ACC112 (cell line): ENCODE measurements at regions not wholly inside any gene's neighbourhood (a gene's known extent, or its start where the extent isn't known, plus 50 kb on each side); places are given as distances from the start of the nearest gene placed in this dataset.

Experiments used
- H2AFZ ChIP-seq: fragments of 200-600 bp; sonication (generic); one replicate; pipeline ENCODE4 v1.6.0; 2017; ENCODE audit warnings: antibody characterized with exemption, low read length; ENCODE audit not compliant: unreplicated experiment
- H3K27ac ChIP-seq: fragments of 200-600 bp; sonication (generic); 2 replicates; pipeline ENCODE4 v1.5.1; 2014; ENCODE audit warnings: low read depth, mild to moderate bottlenecking, antibody characterized with exemption, low read length, moderate library complexity
- H3K27me3 ChIP-seq: fragments of 200-600 bp; sonication (generic); 2 replicates; pipeline ENCODE4 v1.6.1; 2014; ENCODE audit warnings: mild to moderate bottlenecking, antibody characterized with exemption, low read length, moderate library complexity, mixed read lengths; ENCODE audit not compliant: insufficient read depth
- H3K36me3 ChIP-seq: fragments of 200-600 bp; sonication (generic); 2 replicates; pipeline ENCODE4 v1.6.1; 2016; ENCODE audit warnings: mild to moderate bottlenecking, antibody characterized with exemption, low read length, moderate library complexity, mixed read lengths; ENCODE audit not compliant: insufficient read depth
- H3K4me1 ChIP-seq: fragments of 200-600 bp; sonication (generic); one replicate; pipeline ENCODE4 v1.6.1; 2016; ENCODE audit warnings: low read length, mixed read lengths; ENCODE audit not compliant: insufficient read depth, unreplicated experiment, control insufficient read depth
- H3K4me3 ChIP-seq: fragments of 200-600 bp; sonication (generic); 2 replicates; pipeline ENCODE4 v1.5.1; 2014; ENCODE audit warnings: mild to moderate bottlenecking, low read depth, low read length
- H3K79me2 ChIP-seq: fragments of 200-600 bp; sonication (generic); one replicate; pipeline ENCODE4 v1.6.0; 2016; ENCODE audit warnings: low read length; ENCODE audit not compliant: control insufficient read depth, unreplicated experiment, insufficient read depth

DNA sequence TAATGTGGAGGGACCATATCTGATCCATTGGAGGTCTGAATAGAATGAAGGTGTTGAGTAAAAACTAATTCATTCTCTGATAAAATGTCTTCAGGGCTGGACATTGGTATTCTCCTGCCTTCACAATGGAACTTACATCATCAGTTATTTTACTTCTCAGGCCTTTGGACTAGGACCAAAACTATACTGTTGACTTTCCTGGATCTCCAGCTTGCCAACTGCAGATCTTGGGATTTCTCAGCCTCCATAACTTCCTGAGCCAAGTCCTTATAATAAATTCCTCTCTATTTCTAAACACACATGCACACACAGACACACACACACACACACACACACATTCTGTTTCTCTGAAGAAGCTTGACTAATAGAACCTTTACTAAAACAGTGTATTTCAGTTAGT lies 1858.6 kb upstream of the ADGRL3 start:
- no peak overlapping the region for H2AFZ ChIP-seq
- no peaks in the 10 kb centered on the region for H3K4me1 ChIP-seq
- H3K4me3 ChIP-seq: no peak overlapping the region
- H3K27ac ChIP-seq: no peak overlapping the region
- no peaks in the 10 kb centered on the region for H3K27me3 ChIP-seq
- H3K79me2 ChIP-seq: no peaks in the 10 kb centered on the region
- H3K36me3 ChIP-seq: no peaks in the 10 kb centered on the region

DNA sequence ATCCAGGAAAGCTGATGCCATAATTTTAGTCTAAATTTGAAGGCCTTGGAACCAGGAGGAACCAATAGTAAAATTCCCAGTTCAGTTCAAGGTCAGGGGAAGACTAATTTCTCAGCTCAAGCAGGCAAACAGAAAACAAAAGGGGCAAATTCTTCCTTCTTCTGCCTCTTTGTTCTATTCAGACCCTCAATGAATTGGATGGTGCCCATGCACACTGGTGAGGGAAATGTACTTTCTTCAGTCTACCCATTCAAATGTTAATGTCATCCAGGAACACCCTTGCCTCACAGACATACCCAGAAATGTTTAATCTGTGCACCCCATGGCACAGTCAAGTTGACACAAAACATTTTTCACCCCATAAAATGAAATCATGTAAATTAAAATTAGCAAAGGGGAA lies 1851.2 kb upstream of the ADGRL3 start:
- Histone ChIP-seq H3K4me3 (no peak overlapping the region), H3K36me3 (no peaks in the 10 kb centered on the region), H3K4me1 (no peaks in the 10 kb centered on the region), H3K27me3 (no peaks in the 10 kb centered on the region), H3K27ac (no peak overlapping the region), H3K79me2 (no peaks in the 10 kb centered on the region), H2AFZ (no peak overlapping the region)

DNA sequence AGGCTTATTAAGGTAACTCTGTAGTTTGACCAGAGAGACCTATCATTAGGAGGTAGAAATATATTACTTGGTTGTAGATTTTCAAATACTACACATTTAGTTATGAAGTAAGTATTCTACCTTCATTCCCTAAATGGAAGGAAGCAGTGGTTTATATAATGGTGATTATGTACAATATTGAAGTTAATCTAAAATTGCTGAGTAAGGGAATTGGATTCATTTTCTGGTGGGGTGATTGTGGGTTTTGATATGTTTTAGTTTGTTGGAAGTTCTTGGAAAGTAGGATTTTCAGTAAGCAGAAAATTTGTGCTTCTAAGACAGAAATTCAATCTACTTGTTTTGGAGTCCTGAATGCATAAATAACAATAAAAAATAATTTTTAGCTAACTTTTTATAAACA lies 1830.9 kb upstream of the ADGRL3 start:
- no peaks in the 10 kb centered on the region for H3K36me3 ChIP-seq
- no peak overlapping the region for H2AFZ ChIP-seq
- no peaks in the 10 kb centered on the region for H3K27me3 ChIP-seq
- no peaks in the 10 kb centered on the region for H3K79me2 ChIP-seq
- H3K4me1 ChIP-seq: no peaks in the 10 kb centered on the region
- no peak overlapping the region for H3K27ac ChIP-seq
- no peak overlapping the region for H3K4me3 ChIP-seq

DNA sequence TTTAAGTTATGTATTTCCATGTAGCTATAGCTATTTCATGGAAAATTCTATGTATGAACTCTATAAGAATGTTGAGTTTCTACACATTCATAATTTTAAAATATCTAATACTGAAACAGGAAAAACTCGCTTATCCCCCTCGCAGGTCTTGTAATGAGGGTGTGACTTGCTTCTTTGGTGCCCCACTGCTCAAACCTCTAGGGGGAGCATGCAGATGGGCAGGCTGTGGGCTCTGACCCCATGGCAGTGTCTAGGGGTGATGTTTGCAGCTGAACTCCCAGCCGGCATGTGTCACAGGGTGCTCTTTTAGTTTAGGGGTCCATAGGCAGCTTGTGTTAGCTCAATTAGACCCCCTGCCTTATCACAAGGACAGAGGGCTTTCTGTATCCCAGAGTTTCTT lies 1825.7 kb upstream of the ADGRL3 start:
- Histone ChIP-seq H3K27ac (no peak overlapping the region), H3K36me3 (no peaks in the 10 kb centered on the region), H2AFZ (no peak overlapping the region), H3K27me3 (no peaks in the 10 kb centered on the region), H3K4me1 (no peaks in the 10 kb centered on the region), H3K79me2 (no peaks in the 10 kb centered on the region), H3K4me3 (no peak overlapping the region)

DNA sequence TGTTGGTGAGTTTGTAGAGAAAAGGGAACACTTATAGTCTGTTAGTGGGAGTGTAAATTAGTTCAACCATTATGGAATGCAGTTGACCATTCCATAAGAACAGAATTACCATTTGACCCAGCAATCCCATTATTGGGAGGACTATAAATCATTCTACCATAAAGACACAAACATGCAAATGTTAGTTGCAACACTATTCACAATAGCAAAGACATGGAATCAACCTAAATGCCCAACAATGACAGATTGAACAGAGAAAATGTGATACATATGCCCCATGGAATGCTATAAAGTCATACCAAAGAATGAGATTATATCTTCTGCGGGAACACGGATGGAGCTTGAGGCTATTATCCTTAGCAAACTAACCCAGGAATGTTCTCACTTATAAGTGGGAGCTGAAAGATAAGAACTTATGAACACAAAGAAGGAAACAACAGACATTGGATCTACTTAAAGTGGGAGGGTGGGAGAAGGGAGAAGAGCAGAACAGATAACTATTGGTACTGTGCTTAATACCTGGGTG lies 1819.2 kb upstream of the ADGRL3 start:
- Histone ChIP-seq H3K79me2 (no peaks in the 10 kb centered on the region), H2AFZ (no peak overlapping the region), H3K36me3 (no peaks in the 10 kb centered on the region), H3K4me1 (no peaks in the 10 kb centered on the region), H3K27ac (no peak overlapping the region), H3K4me3 (no peak overlapping the region), H3K27me3 (no peaks in the 10 kb centered on the region)

DNA sequence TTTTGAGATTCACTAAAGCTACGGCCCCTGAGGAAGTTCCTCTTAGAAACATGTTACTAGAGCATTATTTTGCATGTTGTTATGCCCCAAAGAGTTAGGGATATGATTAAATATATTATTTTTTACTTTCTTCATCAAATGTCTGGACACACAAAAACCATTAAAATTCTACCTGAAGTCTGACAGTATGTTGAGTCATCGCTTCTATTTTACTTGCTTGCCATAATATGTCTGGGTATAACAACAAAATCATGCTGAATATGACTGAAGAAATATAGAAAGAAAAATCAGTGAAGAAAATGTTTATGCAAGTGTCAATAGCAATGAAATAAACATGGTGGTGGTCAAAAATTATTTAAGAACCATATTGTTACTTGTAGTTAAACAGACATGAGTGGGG lies 1818.5 kb upstream of the ADGRL3 start:
- H2AFZ ChIP-seq: no peak overlapping the region
- no peaks in the 10 kb centered on the region for H3K4me1 ChIP-seq

DNA sequence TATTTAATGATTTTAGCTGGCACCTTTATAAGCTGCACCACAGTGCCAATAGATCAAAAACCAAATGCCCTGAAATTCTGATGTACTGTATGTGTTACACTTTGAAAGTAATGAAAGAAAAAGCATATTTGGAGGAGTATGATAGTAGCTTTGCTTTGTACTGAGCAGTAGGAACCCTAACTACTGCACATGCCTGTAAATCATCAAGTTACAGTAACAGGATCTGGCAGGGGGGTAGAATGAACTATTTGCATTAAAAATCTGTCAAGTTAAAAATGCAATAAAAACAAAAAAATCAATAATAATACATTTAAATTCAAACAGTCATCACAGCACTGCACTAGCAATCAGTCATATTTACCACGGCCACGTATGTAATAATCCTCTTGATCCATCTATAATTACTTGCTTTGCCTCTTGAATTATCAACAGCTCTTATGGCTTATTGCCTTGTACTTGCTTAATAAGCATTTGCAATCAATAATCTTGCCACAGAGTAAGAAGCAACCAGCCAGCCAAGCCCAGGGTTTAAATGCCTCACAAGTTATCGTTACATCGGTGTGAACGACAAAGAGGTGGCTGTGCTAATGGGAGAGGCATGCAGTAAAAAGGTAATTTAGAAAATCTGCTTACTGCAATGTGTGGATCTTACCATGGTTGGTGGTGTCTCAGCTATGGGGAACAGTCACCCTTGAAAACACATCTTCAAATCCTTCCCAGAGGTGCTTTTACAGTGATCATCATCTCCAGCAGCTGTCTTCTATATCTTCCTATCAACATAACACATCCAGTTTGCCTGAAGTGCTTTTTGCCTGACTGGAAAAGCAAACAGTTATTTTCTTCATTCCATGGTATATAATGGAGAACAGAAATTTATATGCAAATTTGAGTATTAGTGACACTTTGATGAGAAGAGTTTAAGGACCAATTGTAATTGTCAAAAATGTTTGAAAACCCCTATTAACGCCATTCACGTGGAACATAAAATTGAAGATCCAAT lies 1812.1 kb upstream of the ADGRL3 start:
- H3K4me1 ChIP-seq: no peaks in the 10 kb centered on the region
- H3K4me3 ChIP-seq: no peak overlapping the region
- no peaks in the 10 kb centered on the region for H3K79me2 ChIP-seq
- no peak overlapping the region for H2AFZ ChIP-seq
- no peak overlapping the region for H3K27ac ChIP-seq
- no peaks in the 10 kb centered on the region for H3K27me3 ChIP-seq
- no peaks in the 10 kb centered on the region for H3K36me3 ChIP-seq

More for the DNA sequence above, 1818.5 kb upstream of the ADGRL3 start:
- H3K27me3 ChIP-seq: no peaks in the 10 kb centered on the region
- H3K27ac ChIP-seq: no peak overlapping the region
- no peaks in the 10 kb centered on the region for H3K79me2 ChIP-seq
- H3K4me3 ChIP-seq: no peak overlapping the region
- no peaks in the 10 kb centered on the region for H3K36me3 ChIP-seq

DNA sequence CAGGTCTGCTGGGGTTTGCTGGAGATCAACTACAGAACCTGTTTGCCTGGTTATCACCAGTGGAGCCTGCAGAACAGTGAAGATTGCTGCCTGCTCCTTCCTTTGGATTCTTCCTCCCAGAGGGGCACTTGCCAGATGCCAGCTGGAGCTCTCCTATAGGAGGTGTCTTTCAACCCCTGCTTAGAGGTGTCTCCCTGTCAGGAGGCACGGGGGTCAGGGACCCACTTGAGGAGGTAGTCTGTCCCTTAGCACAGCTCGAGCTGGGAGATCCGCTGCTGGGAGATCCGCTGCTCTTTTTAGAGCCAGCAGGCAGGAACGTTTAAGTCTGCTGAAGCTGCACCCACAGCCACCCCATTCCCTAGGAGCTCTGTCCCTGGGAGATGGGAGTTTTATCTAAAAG lies 1806.3 kb upstream of the ADGRL3 start:
- Histone ChIP-seq H2AFZ (no peak overlapping the region), H3K4me1 (no peaks in the 10 kb centered on the region), H3K27me3 (no peaks in the 10 kb centered on the region), H3K27ac (no peak overlapping the region), H3K79me2 (no peaks in the 10 kb centered on the region), H3K36me3 (no peaks in the 10 kb centered on the region), H3K4me3 (no peak overlapping the region)

DNA sequence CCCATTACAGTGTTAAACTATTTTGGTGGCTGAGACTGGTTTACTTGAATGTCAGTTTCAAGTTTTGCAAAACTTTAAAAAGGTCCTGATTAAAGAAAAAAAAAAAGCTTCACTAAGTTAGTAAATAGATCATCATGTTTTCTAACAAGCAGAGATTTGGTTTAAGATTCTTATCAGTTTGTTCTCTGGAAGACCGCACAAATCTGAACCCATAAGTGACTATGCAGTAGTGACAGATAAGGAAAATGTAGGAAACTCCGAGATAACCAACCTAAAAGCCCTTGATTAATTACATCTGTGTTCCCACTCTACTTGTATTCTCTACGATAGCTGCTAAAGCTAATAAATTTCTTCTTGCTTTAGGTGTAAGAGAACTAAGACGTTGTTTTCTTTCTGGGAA lies 1799.8 kb upstream of the ADGRL3 start:
- Histone ChIP-seq H3K27me3 (no peaks in the 10 kb centered on the region), H3K79me2 (no peaks in the 10 kb centered on the region), H3K4me1 (no peaks in the 10 kb centered on the region), H3K27ac (no peak overlapping the region), H3K36me3 (no peaks in the 10 kb centered on the region), H2AFZ (no peak overlapping the region), H3K4me3 (no peak overlapping the region)

DNA sequence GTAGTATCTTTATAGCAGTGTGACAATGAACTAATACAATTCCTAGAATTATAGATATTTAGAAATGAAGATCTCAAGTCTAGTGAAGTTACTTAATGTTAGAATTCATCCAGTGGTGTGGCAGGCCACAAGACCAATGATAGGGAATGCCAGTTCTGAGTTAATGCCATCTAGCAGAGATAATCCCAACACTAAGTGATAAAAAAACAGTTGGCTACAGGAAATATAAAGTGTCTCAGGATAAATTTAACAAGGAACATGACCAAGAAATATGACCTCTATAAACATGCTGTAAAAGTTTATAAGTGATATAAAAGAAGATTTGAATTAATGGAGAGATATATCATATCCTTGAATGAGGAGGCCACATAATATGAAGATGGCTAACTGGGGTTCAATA lies 1790.5 kb upstream of the ADGRL3 start:
- H3K79me2 ChIP-seq: no peaks in the 10 kb centered on the region
- H3K27me3 ChIP-seq: no peaks in the 10 kb centered on the region
- H2AFZ ChIP-seq: no peak overlapping the region
- no peak overlapping the region for H3K27ac ChIP-seq
- no peak overlapping the region for H3K4me3 ChIP-seq
- no peaks in the 10 kb centered on the region for H3K36me3 ChIP-seq
- H3K4me1 ChIP-seq: no peaks in the 10 kb centered on the region

DNA sequence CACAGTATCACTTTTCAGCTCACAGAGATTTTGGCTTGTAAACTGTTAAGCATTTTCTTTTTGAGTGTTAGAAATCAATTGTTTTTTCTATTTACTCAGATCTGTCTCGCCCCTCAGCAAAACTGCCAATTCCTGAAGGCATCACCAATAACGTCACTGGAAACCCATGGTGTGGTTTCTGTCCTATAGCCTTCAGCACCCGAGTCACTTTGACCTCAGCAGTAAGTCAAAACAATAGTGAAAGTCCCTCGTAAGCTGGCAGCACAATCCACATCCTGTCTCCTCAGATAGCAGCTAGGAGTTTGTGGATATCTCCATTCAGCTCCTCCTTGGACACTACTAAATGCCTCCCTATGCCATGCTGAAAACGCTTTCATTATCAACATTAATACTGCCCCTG lies 1787.4 kb upstream of the ADGRL3 start:
- no peaks in the 10 kb centered on the region for H3K4me1 ChIP-seq
- H3K27me3 ChIP-seq: no peaks in the 10 kb centered on the region
- H3K27ac ChIP-seq: no peak overlapping the region
- no peak overlapping the region for H2AFZ ChIP-seq
- H3K4me3 ChIP-seq: peak overlapping the region; percentile 40; the same call in 1 of the 2 replicates
- no peaks in the 10 kb centered on the region for H3K79me2 ChIP-seq
- H3K36me3 ChIP-seq: no peaks in the 10 kb centered on the region
